ENCODE measurements at regions not wholly inside any gene's neighbourhood (a gene's known extent, or its start where the extent isn't known, plus 50 kb on each side); places are given as distances from the start of the nearest gene placed in this dataset.
"Not testable (repeated sequence)": the region's sequence is repeated elsewhere in the genome, so short reads cannot be mapped to it uniquely, and the experiment has no call there.

DNA sequence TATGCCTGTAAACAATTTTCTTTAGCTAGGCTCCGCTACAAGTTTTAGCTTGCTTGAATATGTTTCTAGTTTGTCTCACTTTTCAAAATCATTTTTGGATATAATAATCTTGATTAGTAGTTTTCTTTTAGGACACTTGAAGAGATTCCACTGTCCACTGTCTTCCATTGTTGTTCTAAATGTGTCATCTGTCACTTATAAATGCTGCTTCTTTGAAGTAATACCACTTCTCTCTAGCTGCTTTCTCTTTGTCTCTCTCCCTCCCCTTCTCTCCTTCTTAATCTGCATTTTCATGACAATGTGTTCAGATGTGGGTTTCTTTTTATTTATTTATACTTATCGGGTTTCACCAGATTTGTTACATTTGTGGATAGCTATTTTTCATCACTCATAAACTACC, 73.7 kb upstream of the DPP10 start:
- H3K36me3 ChIP-seq (ENCODE audit: low read depth): no peaks in the 10 kb centered on the region
- DNase-seq (no peak), ATAC-seq (no peak)
- TF ChIP-seq, protein P1, sequence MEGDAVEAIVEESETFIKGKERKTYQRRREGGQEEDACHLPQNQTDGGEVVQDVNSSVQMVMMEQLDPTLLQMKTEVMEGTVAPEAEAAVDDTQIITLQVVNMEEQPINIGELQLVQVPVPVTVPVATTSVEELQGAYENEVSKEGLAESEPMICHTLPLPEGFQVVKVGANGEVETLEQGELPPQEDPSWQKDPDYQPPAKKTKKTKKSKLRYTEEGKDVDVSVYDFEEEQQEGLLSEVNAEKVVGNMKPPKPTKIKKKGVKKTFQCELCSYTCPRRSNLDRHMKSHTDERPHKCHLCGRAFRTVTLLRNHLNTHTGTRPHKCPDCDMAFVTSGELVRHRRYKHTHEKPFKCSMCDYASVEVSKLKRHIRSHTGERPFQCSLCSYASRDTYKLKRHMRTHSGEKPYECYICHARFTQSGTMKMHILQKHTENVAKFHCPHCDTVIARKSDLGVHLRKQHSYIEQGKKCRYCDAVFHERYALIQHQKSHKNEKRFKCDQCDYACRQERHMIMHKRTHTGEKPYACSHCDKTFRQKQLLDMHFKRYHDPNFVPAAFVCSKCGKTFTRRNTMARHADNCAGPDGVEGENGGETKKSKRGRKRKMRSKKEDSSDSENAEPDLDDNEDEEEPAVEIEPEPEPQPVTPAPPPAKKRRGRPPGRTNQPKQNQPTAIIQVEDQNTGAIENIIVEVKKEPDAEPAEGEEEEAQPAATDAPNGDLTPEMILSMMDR (IDR thresholded peaks at IDR 0.05): no peak
- H3K4me3 ChIP-seq: no peak overlapping the region
- H3K9me3 ChIP-seq: peaks cover 26% of the 10 kb centered on the region
- H3K4me1 ChIP-seq (ENCODE audit: low read depth): no peaks in the 10 kb centered on the region
- intact Hi-C loops (cut with DNase I, micrococcal nuclease): no loop called here

DNA sequence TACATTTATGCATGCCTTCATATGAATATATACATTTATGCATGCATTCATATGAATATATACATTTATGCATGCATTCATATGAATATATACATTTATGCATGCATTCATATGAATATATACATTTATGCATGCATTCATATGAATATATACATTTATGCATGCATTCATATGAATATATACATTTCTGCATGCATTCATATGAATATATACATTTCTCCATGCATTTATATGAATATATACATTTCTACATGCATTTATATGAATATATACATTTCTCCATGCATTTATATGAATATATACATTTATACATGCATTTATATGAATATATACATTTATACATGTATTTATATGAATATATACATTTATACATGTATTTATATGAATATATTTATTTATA, 70.7 kb upstream of the DPP10 start:
- H3K4me3 ChIP-seq: not testable (repeated sequence)

DNA sequence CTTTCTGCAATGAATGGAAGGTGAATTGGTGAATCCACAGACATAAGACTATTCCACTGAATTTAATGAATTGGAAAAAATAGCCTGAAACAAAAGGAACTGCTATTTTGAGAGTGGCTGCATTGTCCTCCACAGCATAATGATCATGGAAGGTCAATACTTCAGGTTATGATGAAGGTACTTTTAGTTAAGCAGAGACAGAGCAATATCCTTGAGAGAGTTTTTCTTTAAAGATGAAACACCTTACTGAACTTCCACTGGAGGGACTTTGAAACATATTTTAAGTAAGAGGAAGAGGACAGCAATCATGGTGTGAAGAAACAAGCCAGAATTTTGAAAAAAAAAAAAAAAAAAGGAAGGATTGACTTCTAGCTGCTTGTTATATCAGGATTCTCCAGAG, 68.8 kb upstream of the DPP10 start:
- no peak for DNase-seq
- no peaks in the 10 kb centered on the region for H3K4me1 ChIP-seq (ENCODE audit: low read depth)
- no peaks in the 10 kb centered on the region for H3K36me3 ChIP-seq (ENCODE audit: low read depth)
- peaks cover 16% of the 10 kb centered on the region for H3K9me3 ChIP-seq
- TF ChIP-seq, protein P1 (IDR thresholded peaks at IDR 0.05): no peak
- ATAC-seq: no peak
- no peak overlapping the region for H3K4me3 ChIP-seq
- intact Hi-C loops (cut with DNase I, micrococcal nuclease): no loop called here

More for the DNA sequence above, 70.7 kb upstream of the DPP10 start:
- intact Hi-C loops (cut with DNase I, micrococcal nuclease); ATAC-seq; DNase-seq; H3K4me1 ChIP-seq (ENCODE audit: low read depth); H3K36me3 ChIP-seq (ENCODE audit: low read depth): not testable (repeated sequence)
- peaks cover 26% of the 10 kb centered on the region for H3K9me3 ChIP-seq

DNA sequence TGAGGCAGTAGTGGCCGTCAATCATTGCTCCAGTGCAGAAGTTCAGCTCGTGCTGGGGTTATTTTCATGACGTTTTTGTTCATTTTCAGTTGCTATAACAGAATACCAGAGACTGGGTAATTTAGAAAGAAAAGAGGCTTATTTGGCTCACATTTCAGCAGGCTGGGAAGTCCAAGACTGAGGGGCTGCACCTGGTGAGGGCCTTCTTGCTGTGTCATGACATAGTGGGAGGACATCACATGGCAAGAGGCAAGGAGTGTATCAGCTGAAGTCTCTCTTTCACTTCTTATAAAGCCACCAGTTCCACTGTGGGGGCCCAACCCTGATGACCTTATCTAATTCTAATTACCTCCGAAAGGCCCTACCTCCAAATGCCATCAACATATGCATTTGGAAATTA, 58.0 kb upstream of the DPP10 start:
- no peak overlapping the region for H3K4me3 ChIP-seq
- intact Hi-C loops (cut with DNase I, micrococcal nuclease): no loop called here
- H3K4me1 ChIP-seq (ENCODE audit: low read depth): no peaks in the 10 kb centered on the region
- no peak for ATAC-seq
- TF ChIP-seq, protein P1 (IDR thresholded peaks at IDR 0.05): no peak
- no peaks in the 10 kb centered on the region for H3K36me3 ChIP-seq (ENCODE audit: low read depth)
- no peaks in the 10 kb centered on the region for H3K9me3 ChIP-seq
- DNase-seq: no peak

DNA sequence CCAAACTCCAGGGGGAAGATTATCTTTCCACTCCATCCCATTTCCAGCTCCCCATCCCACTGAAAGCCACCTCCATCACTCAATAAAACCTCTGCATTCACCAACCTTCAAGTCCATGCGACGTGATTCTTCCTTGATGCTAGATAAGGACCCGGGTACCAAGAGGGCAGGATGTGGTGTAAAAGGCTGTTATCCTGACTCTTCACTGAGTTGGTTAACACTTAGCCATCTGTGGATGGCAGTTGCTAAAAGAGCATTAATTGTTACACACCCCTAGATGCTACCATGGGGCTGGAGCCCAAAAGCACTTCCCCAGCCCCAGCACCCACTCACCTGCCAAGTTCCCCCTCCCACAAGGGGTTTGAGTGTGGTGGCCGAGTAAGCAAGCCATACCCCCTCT, 53.4 kb upstream of the DPP10 start:
- DNase-seq (no peak), ATAC-seq (no peak)
- intact Hi-C loops (cut with DNase I, micrococcal nuclease): no loop called here
- Histone ChIP-seq H3K4me1 (ENCODE audit: low read depth) (no peaks in the 10 kb centered on the region), H3K4me3 (no peak overlapping the region), H3K9me3 (no peaks in the 10 kb centered on the region), H3K36me3 (ENCODE audit: low read depth) (no peaks in the 10 kb centered on the region)
- TF ChIP-seq, protein P1 (IDR thresholded peaks at IDR 0.05): no peak
